Smooth muscle cell (in vitro differentiated cells): ENCODE measurements at regions not wholly inside any gene's neighbourhood (a gene's known extent, or its start where the extent isn't known, plus 50 kb on each side); places are given as distances from the start of the nearest gene placed in this dataset.

Experiments
- DNase-seq: peaks from one replicate; lab custom pipeline; 2025; ENCODE audit not compliant: unreplicated experiment; lab: John Stamatoyannopoulos, UW
- H2AFZ ChIP-seq: fragments of 200-600 bp; sonication (generic); 2 replicates; pipeline ENCODE4 v1.6.0; 2016; ENCODE audit warnings: antibody characterized with exemption, low read depth, mild to moderate bottlenecking
- H3F3A ChIP-seq: fragments of 200-600 bp; sonication (generic); 2 replicates; pipeline ENCODE4 v1.6.0; 2017; ENCODE audit warnings: antibody characterized with exemption, low read depth
- H3K27ac ChIP-seq: fragments of 200-600 bp; sonication (generic); 2 replicates; pipeline ENCODE4 v1.5.1; 2016; ENCODE audit warnings: low read depth, mild to moderate bottlenecking
- H3K27me3 ChIP-seq: fragments of 200-600 bp; sonication (generic); 2 replicates; pipeline ENCODE4 v1.6.1; 2016; ENCODE audit warnings: low read depth, mild to moderate bottlenecking
- H3K36me3 ChIP-seq: fragments of 200-600 bp; sonication (generic); 2 replicates; pipeline ENCODE4 v1.5.1; 2016; ENCODE audit warnings: low read depth
- H3K4me1 ChIP-seq: fragments of 200-600 bp; sonication (generic); 2 replicates; pipeline ENCODE4 v1.5.1; 2016; ENCODE audit warnings: low read depth
- H3K4me2 ChIP-seq: fragments of 200-600 bp; sonication (generic); 2 replicates; pipeline ENCODE4 v1.6.0; 2016; ENCODE audit warnings: mild to moderate bottlenecking
- H3K4me3 ChIP-seq: fragments of 200-600 bp; sonication (generic); 2 replicates; pipeline ENCODE4 v1.5.1; 2016; ENCODE audit warnings: mild to moderate bottlenecking
- H3K79me2 ChIP-seq: fragments of 200-600 bp; sonication (generic); 2 replicates; pipeline ENCODE4 v1.6.0; 2016; ENCODE audit warnings: low read depth, mild to moderate bottlenecking
- H3K9ac ChIP-seq: fragments of 200-600 bp; sonication (generic); 2 replicates; pipeline ENCODE4 v1.6.0; 2016; ENCODE audit warnings: low read depth
- H3K9me3 ChIP-seq: fragments of 200-600 bp; sonication (generic); replicated peaks from 2 replicates; pipeline ENCODE4 v1.5.1; 2016; ENCODE audit warnings: low read depth
- H4K20me1 ChIP-seq: fragments of 200-600 bp; sonication (generic); 2 replicates; pipeline ENCODE4 v1.6.0; 2016; ENCODE audit warnings: low read depth
- WGBS: methylation state at CpG from one replicate; pipeline ENCODE4 v1.1.7; 2016; ENCODE audit warnings: low lambda C conversion rate; 5-methylcytosine and 5-hydroxymethylcytosine counted together
- TF ChIP-seq, protein P1 (sequence below): fragments of 200-600 bp; sonication (generic); IDR thresholded peaks from 2 replicates; pipeline ENCODE4 v1.5.1; 2017; ENCODE audit warnings: borderline replicate concordance, mild to moderate bottlenecking, antibody characterized with exemption; ENCODE audit not compliant: insufficient read depth, poor library complexity, severe bottlenecking

DNA sequence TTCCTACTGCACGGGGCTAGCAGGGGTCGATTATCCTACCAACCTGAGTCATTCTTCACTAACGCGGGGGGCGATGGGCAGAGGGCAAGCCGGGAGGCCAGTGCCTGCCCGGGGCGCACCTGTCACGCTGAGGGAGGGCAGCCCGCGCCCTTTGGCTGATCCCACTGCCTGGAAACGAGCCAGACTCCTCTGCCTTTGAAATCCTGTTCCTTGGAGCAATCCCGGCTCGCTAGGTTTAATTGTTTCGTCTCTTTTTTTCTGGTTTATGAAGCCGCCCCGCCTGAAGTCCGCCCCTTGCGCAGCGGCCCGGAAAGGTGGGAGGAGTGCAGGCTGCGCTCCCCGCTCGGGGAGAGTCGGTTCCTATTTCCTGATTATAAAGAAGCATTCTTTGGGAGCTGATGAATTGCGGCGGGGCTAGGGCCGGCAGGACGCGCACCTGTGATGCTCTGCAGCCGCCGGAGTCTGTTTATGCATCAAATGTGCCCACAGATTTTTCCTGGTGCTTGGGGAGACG, 484.2 kb downstream of the BCOR start:
- H3K9ac ChIP-seq, result no peak overlapping the region
- 9% methylated on average over 33 of the region's 33 CpGs for WGBS
- no peak overlapping the region for H2AFZ ChIP-seq
- peaks cover 14% of the 10 kb centered on the region for H3F3A ChIP-seq
- H4K20me1 ChIP-seq, result no peaks in the 10 kb centered on the region
- H3K27me3 ChIP-seq, result peaks cover 9% of the 10 kb centered on the region
- peak overlapping the region; percentile 83 for H3K4me2 ChIP-seq
- no peaks in the 10 kb centered on the region for H3K36me3 ChIP-seq
- H3K4me1 ChIP-seq, result peaks cover 31% of the 10 kb centered on the region
- H3K27ac ChIP-seq, result no peak overlapping the region
- H3K79me2 ChIP-seq, result no peaks in the 10 kb centered on the region
- peak overlapping the region; percentile 45 for H3K4me3 ChIP-seq
- TF ChIP-seq, protein P1, sequence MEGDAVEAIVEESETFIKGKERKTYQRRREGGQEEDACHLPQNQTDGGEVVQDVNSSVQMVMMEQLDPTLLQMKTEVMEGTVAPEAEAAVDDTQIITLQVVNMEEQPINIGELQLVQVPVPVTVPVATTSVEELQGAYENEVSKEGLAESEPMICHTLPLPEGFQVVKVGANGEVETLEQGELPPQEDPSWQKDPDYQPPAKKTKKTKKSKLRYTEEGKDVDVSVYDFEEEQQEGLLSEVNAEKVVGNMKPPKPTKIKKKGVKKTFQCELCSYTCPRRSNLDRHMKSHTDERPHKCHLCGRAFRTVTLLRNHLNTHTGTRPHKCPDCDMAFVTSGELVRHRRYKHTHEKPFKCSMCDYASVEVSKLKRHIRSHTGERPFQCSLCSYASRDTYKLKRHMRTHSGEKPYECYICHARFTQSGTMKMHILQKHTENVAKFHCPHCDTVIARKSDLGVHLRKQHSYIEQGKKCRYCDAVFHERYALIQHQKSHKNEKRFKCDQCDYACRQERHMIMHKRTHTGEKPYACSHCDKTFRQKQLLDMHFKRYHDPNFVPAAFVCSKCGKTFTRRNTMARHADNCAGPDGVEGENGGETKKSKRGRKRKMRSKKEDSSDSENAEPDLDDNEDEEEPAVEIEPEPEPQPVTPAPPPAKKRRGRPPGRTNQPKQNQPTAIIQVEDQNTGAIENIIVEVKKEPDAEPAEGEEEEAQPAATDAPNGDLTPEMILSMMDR, result no peak
- no peaks in the 10 kb centered on the region for H3K9me3 ChIP-seq
- DNase-seq, result no peak

DNA sequence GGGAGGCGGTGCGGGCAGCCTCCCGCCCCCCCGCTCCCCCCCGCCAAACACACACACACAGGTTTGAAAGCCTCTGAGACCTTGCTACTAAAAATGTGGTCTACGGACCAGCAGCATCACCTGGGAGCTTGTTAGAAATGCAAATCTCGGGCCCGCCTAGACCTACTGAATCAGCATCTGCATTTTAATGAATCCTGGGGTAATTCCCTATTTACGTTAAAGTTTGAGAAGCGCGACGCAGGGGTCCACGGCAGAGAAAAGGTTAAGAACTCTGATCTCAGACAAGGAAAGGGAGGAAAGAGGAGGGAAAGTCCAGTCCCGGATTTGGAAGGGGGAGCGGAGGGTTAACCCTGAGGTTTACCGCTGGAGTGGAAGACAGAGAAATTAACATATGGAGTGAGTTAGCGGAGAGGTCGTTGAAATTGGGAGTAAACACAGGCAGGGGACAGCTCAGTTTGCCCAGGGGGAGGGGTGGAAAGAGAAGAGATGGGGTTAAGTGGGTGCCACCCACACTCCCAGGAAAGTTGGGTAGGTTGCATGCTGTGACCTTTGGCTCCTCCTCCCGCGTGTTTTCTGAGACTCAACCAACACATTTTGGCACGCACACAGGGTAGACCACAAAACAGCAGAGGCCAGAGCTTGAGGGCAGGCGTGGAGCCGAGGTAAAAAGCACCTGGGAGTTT, 483.6 kb downstream of the BCOR start:
- H2AFZ ChIP-seq, result no peak overlapping the region
- no peaks in the 10 kb centered on the region for H3K79me2 ChIP-seq
- H3K4me2 ChIP-seq, result peak overlapping the region; percentile 83
- peak overlapping the region; percentile 45 for H3K4me3 ChIP-seq
- H3K9ac ChIP-seq, result no peak overlapping the region
- no peak for DNase-seq
- no peaks in the 10 kb centered on the region for H3K9me3 ChIP-seq
- H3F3A ChIP-seq, result peaks cover 14% of the 10 kb centered on the region
- H3K36me3 ChIP-seq, result no peaks in the 10 kb centered on the region
- H4K20me1 ChIP-seq, result no peaks in the 10 kb centered on the region
- H3K4me1 ChIP-seq, result peaks cover 31% of the 10 kb centered on the region
- H3K27me3 ChIP-seq, result peaks cover 9% of the 10 kb centered on the region
- TF ChIP-seq, protein P1, result no peak
- 17% methylated on average over 18 of the region's 23 CpGs for WGBS
- no peak overlapping the region for H3K27ac ChIP-seq

DNA sequence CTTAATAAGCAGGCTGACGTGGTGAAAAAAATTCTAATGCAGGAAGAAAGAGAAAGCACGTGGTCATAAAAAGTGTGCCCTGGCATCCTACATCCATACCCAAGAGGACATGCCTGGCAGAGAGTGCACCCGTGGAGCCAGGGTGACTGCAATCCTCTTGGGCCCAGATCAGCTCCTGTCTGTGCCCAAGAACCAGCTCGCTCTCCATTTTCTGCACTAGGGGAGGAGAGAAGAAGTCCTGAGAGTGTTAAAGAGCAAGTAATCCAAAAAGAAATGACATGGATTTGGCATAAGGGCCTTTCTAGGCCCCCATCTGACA, 483.1 kb downstream of the BCOR start:
- Histone ChIP-seq H3K36me3 (no peaks in the 10 kb centered on the region), H3K4me3 (no peak overlapping the region), H3K27ac (no peak overlapping the region), H4K20me1 (no peaks in the 10 kb centered on the region), H3K27me3 (peaks cover 9% of the 10 kb centered on the region), H3F3A (peaks cover 14% of the 10 kb centered on the region), H3K4me2 (no peak overlapping the region), H2AFZ (no peak overlapping the region), H3K4me1 (peaks cover 31% of the 10 kb centered on the region), H3K9me3 (no peaks in the 10 kb centered on the region), H3K79me2 (no peaks in the 10 kb centered on the region), H3K9ac (no peak overlapping the region)
- 75% methylated on average over 4 of the region's 4 CpGs for WGBS
- TF ChIP-seq, protein P1, result no peak
- no peak for DNase-seq

DNA sequence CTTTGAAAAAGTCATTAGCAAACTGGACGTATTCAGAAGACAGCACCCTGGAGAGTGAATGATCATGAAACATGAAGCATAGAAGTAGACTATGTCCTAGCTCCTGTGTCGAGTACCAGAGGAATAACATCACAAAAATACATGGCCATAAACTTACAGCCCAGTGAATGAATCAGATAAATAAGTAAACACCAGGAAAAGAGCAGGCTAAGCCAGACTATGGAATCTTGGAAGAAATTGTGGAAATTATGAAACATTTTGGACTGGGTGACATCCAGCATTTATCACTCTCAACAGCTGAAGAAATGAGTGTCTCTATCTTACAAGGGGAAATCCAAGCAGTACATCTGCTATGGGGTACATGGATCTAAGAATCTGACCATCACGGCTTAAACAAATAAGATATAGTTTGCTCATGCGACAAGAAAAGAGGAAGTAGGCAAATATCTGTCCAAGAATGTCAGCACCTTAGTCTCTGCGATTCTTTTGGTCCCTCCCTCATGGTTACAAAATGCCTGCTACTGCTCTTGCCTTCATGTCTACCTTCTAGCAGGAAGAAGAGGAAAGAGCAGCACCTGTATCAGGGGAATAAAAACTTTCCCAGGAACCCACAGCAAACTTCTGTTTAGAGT, 481.5 kb downstream of the BCOR start:
- Histone ChIP-seq H3K27me3 (peaks cover 9% of the 10 kb centered on the region), H2AFZ (no peak overlapping the region), H3K4me3 (no peak overlapping the region), H3K4me2 (no peak overlapping the region), H3K9me3 (no peaks in the 10 kb centered on the region), H3K4me1 (peaks cover 24% of the 10 kb centered on the region), H4K20me1 (no peaks in the 10 kb centered on the region), H3F3A (peaks cover 14% of the 10 kb centered on the region), H3K27ac (no peak overlapping the region), H3K9ac (no peak overlapping the region), H3K79me2 (no peaks in the 10 kb centered on the region), H3K36me3 (no peaks in the 10 kb centered on the region)
- no peak for DNase-seq
- WGBS, result 40% methylated on average over 5 of the region's 5 CpGs
- TF ChIP-seq, protein P1, result no peak
